ENCODE measurements at regions not wholly inside any gene's neighbourhood (a gene's known extent, or its start where the extent isn't known, plus 50 kb on each side); places are given as distances from the start of the nearest gene placed in this dataset.
"Not testable (repeated sequence)": the region's sequence is repeated elsewhere in the genome, so short reads cannot be mapped to it uniquely, and the experiment has no call there.

- WGBS: 90% methylated on average over 3 of the region's 3 CpGs
- intact Hi-C loops (cut with DNase I): no loop called here
- TF ChIP-seq POLR2A (IDR thresholded peaks at IDR 0.05; ENCODE audit: low read depth): no peak
Measured at GRCh38 chr1:101116006-101116405, 90.4 kb upstream of the DPH5 start.

DNA sequence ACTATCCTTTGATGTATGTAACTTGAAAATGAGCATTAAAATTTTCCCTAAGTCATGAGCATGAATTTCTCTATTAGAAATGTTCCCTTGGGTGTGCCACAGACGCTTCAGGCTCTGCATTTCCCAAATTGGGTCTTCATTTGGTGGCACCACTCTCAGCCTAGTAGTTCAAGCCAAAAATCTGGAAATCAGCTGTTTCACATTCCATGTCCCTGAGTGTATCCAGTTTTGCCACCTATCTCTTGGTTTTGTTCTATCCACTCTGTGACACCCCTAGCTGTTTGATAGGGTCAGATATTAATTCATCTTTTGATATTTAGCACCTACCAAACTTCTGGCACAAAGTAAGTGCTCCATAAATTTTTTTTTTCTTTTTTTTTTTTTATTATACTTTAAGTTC lies 89.5 kb upstream of the DPH5 start:
- WGBS: 95% methylated on average over 1 of the region's 1 CpG
- DNase-seq (ENCODE audit: extremely low spot score): no peak
- H3K4me3 ChIP-seq: no peak overlapping the region
- no peak overlapping the region for H3K27ac ChIP-seq (replicated peaks in 1 of 4)
- no peaks in the 10 kb centered on the region for H3K27me3 ChIP-seq
- intact Hi-C loops (cut with DNase I): no loop called here
- no peaks in the 10 kb centered on the region for H3K36me3 ChIP-seq
- no peak for TF ChIP-seq EP300 (IDR thresholded peaks at IDR 0.05)
- peaks cover 0 to 8% (median 0%) of the 10 kb centered on the region in 4 donors for H3K4me1 ChIP-seq
- no peaks in the 10 kb centered on the region for H3K9me3 ChIP-seq

More at GRCh38 chr1:101116006-101116405, 90.4 kb upstream of the DPH5 start:
- Histone ChIP-seq H3K27ac (replicated peaks in 1 of 4) (no peak overlapping the region), H3K27me3 (no peaks in the 10 kb centered on the region), H3K9me3 (no peaks in the 10 kb centered on the region), H3K4me3 (no peak overlapping the region), H3K4me1 (peaks cover 0 to 8% (median 0%) of the 10 kb centered on the region in 4 donors), H3K36me3 (no peaks in the 10 kb centered on the region)
- DNase-seq (ENCODE audit: extremely low spot score): no peak

DNA sequence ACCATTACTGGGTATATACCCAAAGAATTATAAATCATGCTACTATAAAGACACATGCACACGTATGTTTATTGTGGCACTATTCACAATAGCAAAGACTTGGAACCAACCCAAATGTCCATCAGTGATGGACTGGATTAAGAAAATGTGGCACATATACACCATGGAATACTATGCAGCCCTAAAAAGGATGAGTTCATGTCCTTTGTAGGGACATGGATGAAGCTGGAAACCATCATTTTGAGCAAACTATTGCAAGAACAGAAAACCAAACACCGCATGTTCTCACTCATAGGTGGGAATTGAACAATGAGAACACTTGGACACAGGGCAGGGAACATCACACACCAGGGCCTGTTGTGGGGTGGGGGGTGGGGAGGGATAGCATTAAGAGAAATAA lies 88.5 kb upstream of the DPH5 start:
- H3K27me3 ChIP-seq; H3K27ac ChIP-seq (replicated peaks in 1 of 4); intact Hi-C loops (cut with DNase I); H3K4me3 ChIP-seq; H3K9me3 ChIP-seq; DNase-seq (ENCODE audit: extremely low spot score); H3K4me1 ChIP-seq; H3K36me3 ChIP-seq: not testable (repeated sequence)
- WGBS: 86% methylated on average over 2 of the region's 2 CpGs

- intact Hi-C loops (cut with DNase I): no loop called here
- Histone ChIP-seq H3K4me3 (no peak overlapping the region), H3K36me3 (no peaks in the 10 kb centered on the region), H3K27me3 (no peaks in the 10 kb centered on the region), H3K27ac (replicated peaks in 1 of 4) (peak overlapping the region in 2 of 4 donors; percentile 30 to 36), H3K9me3 (no peaks in the 10 kb centered on the region), H3K4me1 (peaks cover 0 to 16% (median 0%) of the 10 kb centered on the region in 4 donors)
- TF ChIP-seq POLR2AphosphoS5 (IDR thresholded peaks at IDR 0.05): peak in 1 of 2 donors; percentile 34
- TF ChIP-seq EP300 (IDR thresholded peaks at IDR 0.05): no peak
- TF ChIP-seq CTCF (IDR thresholded peaks at IDR 0.05): no peak
- TF ChIP-seq POLR2A (IDR thresholded peaks at IDR 0.05; ENCODE audit: low read depth): no peak
- DNase-seq (ENCODE audit: extremely low spot score): no peak
- 56% methylated on average over 6 of the region's 6 CpGs for WGBS
Measured at GRCh38 chr1:101112051-101112780, 86.6 kb upstream of the DPH5 start.

DNA sequence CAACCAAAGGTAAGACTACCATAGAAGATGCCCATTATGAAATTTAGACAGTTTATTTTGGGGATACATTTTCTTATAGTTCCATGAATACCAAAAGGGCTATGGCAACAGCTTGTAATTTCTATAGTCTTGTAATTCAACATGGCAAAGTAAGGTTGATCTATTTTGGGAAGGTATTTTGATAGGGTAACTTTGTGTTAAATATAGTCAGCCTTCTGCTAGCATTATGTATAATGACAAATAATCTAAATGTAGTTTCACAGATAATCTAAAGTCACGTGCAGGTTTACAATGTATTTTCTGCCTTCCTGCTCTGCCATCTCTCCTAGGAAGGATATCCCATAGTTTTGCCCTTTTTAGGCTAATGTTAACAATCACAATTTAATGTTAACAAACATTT lies 85.9 kb upstream of the DPH5 start:
- TF ChIP-seq CTCF (IDR thresholded peaks at IDR 0.05) (no peak), EP300 (IDR thresholded peaks at IDR 0.05) (no peak), POLR2AphosphoS5 (IDR thresholded peaks at IDR 0.05) (no peak), POLR2A (IDR thresholded peaks at IDR 0.05; ENCODE audit: low read depth) (no peak)
- 61% methylated on average over 1 of the region's 1 CpG for WGBS
- H3K36me3 ChIP-seq: no peaks in the 10 kb centered on the region
- peaks cover 0 to 17% (median 0%) of the 10 kb centered on the region in 4 donors for H3K4me1 ChIP-seq
- DNase-seq (ENCODE audit: extremely low spot score): no peak
- no peaks in the 10 kb centered on the region for H3K9me3 ChIP-seq
- H3K27me3 ChIP-seq: no peaks in the 10 kb centered on the region
- no peak overlapping the region for H3K4me3 ChIP-seq
- no peak overlapping the region for H3K27ac ChIP-seq (replicated peaks in 1 of 4)
- intact Hi-C loops (cut with DNase I): no loop called here

DNA sequence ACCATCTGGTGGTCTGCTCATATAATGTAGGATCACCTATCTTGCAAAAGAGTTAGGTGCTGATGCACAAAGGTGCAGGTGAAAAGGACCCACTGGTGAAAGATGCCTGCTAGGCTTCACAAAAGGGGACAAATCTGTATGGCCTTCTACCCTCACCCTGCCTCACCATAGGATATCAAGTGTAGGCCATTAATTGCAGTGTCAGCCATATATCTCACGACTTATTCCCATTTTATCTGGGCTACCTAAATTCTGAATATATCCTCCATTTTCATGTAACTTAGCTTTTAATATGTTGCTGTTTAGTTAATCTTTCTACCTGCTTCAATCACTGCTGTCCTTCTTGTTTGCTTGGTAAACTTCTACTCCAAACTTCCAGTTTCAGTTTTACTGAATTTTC lies 84.2 kb upstream of the DPH5 start:
- WGBS: 0% methylated on average over 1 of the region's 1 CpG
- H3K27ac ChIP-seq (replicated peaks in 1 of 4): no peak overlapping the region
- peaks cover 0 to 17% (median 0%) of the 10 kb centered on the region in 4 donors for H3K4me1 ChIP-seq
- no peaks in the 10 kb centered on the region for H3K36me3 ChIP-seq
- H3K4me3 ChIP-seq: no peak overlapping the region
- no peaks in the 10 kb centered on the region for H3K27me3 ChIP-seq
- TF ChIP-seq POLR2A (IDR thresholded peaks at IDR 0.05; ENCODE audit: low read depth) (no peak), EP300 (IDR thresholded peaks at IDR 0.05) (no peak), POLR2AphosphoS5 (IDR thresholded peaks at IDR 0.05) (no peak), CTCF (IDR thresholded peaks at IDR 0.05) (no peak)
- H3K9me3 ChIP-seq: no peaks in the 10 kb centered on the region
- intact Hi-C loops (cut with DNase I): no loop called here
- DNase-seq (ENCODE audit: extremely low spot score): no peak

All from esophagus muscularis mucosa (tissue), 4 donors.